ENCODE measurements at regions not wholly inside any gene's neighbourhood (a gene's known extent, or its start where the extent isn't known, plus 50 kb on each side); places are given as distances from the start of the nearest gene placed in this dataset.

DNA sequence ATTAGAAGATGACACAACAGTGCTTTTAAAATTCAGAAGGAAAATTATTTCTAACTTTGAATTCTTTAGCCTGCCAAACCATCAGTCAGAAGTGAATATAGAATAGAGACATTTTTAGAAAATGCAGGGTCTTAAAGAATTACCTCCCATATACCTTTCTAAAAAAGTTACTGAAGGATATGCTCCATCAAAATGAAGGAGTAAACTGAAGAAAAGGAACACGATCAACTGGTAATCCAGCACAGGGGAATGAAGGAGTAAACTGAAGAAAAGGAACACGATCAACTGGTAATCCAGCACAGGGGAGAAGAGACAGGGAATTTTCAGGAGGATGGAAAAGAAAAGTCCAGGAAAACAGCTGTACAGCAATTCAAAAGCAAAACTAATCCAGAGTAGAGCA lies 75.4 kb upstream of the LDLRAD3 start:
- Histone ChIP-seq H3K36me3 (ENCODE audit: low read depth) (no peaks in the 10 kb centered on the region), H3K4me3 (no peak overlapping the region), H3K4me1 (ENCODE audit: low read depth) (no peaks in the 10 kb centered on the region), H3K9me3 (peaks cover 11% of the 10 kb centered on the region)
- no peak for ATAC-seq
- no peak for DNase-seq
- TF ChIP-seq, protein P1, sequence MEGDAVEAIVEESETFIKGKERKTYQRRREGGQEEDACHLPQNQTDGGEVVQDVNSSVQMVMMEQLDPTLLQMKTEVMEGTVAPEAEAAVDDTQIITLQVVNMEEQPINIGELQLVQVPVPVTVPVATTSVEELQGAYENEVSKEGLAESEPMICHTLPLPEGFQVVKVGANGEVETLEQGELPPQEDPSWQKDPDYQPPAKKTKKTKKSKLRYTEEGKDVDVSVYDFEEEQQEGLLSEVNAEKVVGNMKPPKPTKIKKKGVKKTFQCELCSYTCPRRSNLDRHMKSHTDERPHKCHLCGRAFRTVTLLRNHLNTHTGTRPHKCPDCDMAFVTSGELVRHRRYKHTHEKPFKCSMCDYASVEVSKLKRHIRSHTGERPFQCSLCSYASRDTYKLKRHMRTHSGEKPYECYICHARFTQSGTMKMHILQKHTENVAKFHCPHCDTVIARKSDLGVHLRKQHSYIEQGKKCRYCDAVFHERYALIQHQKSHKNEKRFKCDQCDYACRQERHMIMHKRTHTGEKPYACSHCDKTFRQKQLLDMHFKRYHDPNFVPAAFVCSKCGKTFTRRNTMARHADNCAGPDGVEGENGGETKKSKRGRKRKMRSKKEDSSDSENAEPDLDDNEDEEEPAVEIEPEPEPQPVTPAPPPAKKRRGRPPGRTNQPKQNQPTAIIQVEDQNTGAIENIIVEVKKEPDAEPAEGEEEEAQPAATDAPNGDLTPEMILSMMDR (IDR thresholded peaks at IDR 0.05) = no peak
- intact Hi-C loops (cut with DNase I, micrococcal nuclease) = no loop called here

DNA sequence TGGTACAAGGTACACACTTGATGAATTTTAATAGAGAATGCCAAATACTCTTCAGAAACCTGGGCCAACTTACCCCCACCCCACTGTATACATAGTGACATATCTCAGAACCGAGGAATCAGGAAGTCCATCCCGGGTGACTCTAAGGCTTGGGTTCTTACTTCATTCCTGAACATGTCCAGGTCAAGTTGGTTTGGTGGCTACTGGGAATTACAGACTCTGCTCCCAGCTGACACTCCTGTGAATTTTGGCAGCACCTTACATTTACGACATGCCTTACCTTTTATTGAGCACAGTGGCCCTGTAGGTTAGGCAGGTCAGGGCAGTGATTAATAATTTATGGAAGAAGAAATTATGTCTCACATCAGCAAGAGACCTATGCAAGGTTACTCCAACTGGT lies 70.1 kb upstream of the LDLRAD3 start:
- peaks cover 5% of the 10 kb centered on the region for H3K9me3 ChIP-seq
- no peak overlapping the region for H3K4me3 ChIP-seq
- DNase-seq = no peak
- H3K36me3 ChIP-seq (ENCODE audit: low read depth) = no peaks in the 10 kb centered on the region
- ATAC-seq = no peak
- no peaks in the 10 kb centered on the region for H3K4me1 ChIP-seq (ENCODE audit: low read depth)
- TF ChIP-seq, protein P1 (IDR thresholded peaks at IDR 0.05) = no peak
- intact Hi-C loops (cut with DNase I, micrococcal nuclease) = no loop called here

DNA sequence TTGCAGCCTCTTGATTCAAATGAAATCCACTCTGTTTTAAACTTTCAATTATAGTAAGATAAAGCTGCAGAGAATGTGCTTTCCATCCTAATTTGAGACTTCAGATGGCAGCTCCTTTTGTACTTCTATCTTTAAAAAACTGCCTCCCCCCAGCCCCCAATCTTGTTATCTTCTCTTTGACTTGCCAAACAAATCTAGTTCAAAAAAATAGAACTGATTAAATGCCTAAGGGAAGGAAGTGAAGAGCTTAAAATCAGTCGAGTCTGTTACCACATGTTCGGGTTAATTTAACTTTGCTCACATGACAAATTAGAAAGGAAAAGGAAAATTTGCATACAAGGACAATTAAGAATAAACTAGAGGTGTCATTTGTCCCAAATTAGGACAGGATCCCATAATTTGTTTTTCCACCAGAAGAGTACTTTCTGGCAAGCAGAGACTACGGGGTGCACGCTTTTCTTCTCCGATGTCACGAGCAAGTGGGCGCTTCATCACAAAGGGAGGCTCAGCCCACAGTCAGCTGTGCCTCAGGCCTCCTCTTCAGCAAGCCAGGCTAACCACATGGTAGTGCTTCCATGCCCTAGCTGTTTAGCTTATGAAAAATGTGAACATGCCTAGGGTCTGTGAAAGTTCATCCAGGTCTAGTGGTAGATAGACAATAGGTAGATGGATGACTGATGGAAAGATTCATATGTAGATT lies 69.0 kb upstream of the LDLRAD3 start:
- ATAC-seq (no peak), DNase-seq (no peak)
- Histone ChIP-seq H3K4me1 (ENCODE audit: low read depth) (no peaks in the 10 kb centered on the region), H3K36me3 (ENCODE audit: low read depth) (no peaks in the 10 kb centered on the region), H3K4me3 (no peak overlapping the region), H3K9me3 (no peaks in the 10 kb centered on the region)
- TF ChIP-seq, protein P1 (IDR thresholded peaks at IDR 0.05) = no peak
- intact Hi-C loops (cut with DNase I, micrococcal nuclease) = no loop called here

DNA sequence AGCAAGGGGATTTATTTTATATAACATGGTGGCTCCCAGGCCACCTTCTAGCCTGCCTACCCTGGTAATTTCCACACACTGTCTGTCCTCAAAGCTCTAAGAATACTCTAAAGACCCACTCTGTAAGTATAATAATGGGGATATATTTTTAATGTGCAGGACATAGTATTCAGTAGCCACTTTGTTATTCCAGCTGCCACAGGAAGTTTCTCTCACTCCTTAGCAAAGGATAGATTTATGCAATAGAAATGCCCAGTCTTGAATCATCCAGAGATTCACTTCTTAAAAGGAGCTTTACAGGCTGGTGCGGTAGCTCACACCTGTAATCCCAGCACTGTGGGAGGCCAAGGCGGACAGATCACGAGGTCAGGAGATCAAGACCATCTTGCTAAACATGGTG lies 68.4 kb upstream of the LDLRAD3 start:
- no peak for ATAC-seq
- H3K9me3 ChIP-seq = no peaks in the 10 kb centered on the region
- no peak overlapping the region for H3K4me3 ChIP-seq
- no peak for DNase-seq
- intact Hi-C loops (cut with DNase I, micrococcal nuclease) = no loop called here
- no peaks in the 10 kb centered on the region for H3K36me3 ChIP-seq (ENCODE audit: low read depth)
- TF ChIP-seq, protein P1 (IDR thresholded peaks at IDR 0.05) = no peak
- no peaks in the 10 kb centered on the region for H3K4me1 ChIP-seq (ENCODE audit: low read depth)

DNA sequence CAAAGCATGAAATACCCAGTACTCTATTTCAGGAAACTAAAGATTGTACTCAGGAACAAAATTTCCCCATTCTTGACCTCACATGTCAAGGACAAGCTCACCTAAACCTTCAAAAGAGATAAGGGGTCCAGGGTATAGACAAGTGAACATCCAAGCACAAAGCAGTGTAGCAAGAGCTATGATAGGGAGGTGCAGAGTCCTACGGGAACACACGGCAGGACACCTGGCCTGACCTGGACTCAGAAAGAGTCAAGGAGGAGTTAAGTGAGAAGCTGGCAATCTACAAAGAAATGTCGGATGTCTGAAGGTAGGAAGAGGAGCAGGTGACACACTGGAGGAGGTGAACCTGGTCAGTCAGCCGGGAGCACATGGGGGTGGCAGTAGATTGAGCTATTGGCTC lies 67.1 kb upstream of the LDLRAD3 start:
- no peak for ATAC-seq

More for the DNA sequence above, 67.1 kb upstream of the LDLRAD3 start:
- Histone ChIP-seq H3K4me3 (no peak overlapping the region), H3K36me3 (ENCODE audit: low read depth) (no peaks in the 10 kb centered on the region), H3K4me1 (ENCODE audit: low read depth) (no peaks in the 10 kb centered on the region), H3K9me3 (no peaks in the 10 kb centered on the region)
- intact Hi-C loops (cut with DNase I, micrococcal nuclease) = no loop called here
- TF ChIP-seq, protein P1 (IDR thresholded peaks at IDR 0.05) = no peak
- DNase-seq = no peak
